Fibroblast of skin of left biceps (primary cell): ENCODE measurements at regions not wholly inside any gene's neighbourhood (a gene's known extent, or its start where the extent isn't known, plus 50 kb on each side); places are given as distances from the start of the nearest gene placed in this dataset.

Source experiments
- DNase-seq, 2 experiments: peaks; one replicate each; pipeline ENCODE4 v3.0.0-alpha.2; 2013; ENCODE audit warnings: low read depth in 2 of 2

DNA sequence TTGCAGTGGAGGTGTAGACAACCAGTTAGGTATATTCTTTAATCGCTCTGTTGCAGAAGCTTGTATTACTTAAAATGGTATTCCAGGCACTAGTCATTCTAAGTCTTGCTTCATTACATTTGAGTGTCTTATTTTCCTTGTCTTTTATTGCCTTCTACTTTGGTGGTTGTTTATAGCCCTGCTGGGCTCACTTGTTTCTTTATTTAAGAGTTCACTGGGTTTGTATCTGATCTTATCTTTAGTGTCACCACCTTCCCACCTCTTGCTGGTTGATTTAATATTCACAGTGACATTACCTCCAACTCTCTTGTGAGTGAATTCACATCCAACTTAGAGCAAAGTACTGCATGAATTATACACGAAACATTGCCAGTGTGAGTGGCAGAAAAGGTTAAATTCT, 83.6 kb upstream of the BNC2 start:
- no peak for DNase-seq

DNA sequence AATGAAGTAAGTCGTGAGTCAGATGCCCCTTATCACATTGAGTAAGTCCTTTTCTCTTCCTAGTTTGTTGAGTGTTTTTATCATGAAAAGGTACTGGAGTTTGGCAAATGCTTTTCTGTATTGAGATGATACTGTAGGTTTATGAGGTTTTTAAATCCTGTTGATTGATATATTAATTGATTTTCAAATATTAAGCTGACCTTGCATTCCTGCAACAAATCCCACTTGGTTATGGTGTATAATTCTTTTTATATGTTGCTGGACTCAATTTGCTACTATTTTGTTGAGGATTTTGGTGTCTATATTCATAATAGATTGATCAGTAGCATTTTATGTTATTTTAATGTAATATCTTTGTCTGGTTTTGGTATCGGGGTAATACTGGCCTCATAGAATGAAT, 81.0 kb upstream of the BNC2 start:
- no peak for DNase-seq

DNA sequence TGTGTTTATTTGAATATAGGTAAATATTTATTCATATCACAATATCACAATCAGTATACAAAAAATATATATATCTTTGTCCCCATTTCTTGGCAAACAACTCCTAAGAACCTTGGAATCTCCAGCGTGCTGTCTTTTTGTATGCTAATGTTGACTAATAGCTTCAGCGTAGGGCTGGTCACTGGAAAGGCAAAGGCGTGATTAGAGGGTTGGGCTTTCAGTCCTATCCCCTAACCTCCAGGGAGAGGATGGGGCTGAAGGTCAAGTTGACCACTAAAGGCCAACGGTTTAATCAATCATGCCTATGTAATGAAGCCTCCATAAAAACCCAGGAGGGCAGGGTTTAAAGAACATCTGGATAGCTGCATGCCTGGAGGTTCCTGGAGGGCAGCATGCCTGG, 79.6 kb upstream of the BNC2 start:
- no peak for DNase-seq

DNA sequence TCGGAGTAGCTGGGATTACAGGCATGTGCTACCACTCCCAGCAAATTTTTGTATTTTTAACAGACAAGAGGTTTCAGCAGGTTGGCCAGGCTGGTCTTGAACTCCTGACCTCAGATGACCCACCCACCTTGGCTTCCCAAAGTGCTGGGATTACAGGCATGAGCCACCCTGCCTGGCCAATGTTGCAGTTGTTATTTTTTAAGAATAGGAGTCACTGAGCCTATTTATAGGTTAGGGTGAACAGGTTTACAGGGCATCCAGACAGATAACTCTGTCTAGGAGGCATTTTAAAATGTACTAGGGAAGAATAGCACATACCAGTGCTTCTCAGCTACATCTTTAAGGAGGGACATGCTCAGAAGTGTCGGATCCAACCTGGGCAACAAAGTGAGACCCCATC, 60.1 kb upstream of the BNC2 start:
- DNase-seq: no peak

DNA sequence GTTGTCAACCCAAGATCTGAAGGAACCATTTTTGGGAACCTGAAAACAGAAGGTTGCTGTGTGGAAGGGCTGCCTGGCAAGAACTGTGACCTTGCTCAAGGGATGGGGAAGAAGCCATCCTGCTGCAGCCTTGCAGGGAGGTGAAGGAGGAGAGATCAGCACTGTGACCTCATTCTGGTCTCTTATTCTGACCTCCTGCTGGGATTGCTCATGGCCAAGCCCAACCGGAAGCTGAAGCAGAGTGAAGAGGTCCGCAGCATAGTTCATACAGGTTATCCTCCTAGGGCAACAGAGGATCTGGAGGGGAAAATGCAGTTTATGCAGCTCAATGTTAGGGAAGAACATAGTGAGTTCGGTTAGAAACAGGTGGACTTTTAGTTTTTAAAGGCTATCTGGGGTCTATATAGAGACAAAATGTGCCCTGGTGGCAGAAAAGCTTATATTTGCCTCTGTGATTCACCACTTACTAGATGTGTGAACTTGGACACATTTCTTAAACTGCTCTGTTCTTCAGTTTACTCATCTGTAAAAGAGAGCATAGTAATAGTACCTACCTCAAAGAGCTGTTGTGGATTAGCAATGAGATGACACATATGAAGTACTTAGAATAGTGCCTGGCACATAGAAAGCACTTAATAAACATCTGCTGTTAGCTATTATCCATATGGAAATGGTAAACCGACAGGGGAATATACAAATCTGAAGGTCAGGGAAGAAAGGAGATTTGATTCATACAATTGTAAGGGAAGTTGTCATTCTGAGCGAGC, 57.9 kb upstream of the BNC2 start:
- peak; percentile 11 to 12 for DNase-seq

DNA sequence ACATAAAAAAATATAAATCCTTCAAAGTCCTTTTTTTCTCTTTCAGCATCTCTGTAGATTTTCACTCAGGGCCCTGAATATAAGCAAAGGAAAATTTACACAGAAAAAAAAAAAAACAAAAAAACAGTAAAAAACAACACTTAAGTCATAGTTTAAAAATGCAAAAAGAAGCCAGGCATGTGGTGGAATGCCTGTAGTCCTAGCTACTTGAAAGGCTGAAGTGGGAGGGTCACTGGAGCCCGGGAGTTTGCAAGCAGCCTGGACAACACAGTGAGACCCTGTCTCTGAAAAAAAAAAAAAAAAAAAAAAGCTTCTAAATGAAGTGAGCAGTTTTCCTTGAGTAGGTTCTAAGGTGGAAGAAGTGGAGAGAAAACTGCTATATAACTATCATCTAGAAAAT, 55.0 kb upstream of the BNC2 start:
- no peak for DNase-seq

DNA sequence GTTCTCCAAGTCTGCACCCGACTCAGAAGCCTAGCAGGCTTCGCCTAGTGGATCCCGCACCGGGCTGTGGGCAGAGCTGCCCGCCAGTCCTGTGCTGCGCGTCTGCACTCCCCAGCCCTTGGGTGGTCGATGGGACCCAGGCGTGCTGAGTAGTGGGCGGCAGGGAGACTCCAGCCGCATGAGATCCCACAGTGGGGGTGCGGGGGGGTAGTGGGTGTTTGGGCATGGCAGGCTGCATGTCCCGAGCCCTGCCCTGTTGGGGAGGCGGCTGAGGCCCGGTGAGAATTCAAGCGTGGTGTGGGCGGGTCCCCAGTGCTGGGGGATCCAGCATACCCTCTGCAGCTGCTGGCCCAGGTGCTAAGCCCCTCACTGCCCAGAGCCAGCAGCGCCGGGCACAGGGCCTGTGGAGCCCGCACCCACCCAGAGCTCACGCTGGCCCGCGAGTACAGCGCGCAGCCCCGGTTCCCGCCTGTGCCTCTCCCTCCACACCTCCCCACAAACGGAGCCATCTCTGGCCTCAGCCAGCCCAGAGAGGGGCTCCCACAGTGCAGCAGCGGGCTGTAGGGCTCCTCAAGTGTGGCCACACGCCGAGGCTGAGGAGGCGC, 53.9 kb upstream of the BNC2 start:
- no peak for DNase-seq

DNA sequence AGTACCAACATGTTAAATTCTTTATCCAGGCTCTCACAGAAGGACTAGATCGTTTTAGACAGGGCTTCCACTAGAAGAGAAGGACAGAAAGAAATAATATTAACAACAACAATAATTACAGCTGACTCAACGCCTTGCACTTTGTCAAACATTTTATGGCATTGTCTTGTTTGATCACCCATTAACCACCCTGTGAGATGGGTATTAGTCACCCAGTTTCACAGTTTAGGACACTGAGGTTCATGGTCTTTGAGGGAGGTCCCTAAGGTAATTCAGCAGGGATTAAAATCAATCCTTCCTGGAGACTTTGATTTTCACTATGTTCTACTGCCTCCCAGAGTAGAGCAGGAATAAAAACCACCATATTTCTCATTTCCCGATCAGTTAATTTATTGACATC, 51.4 kb upstream of the BNC2 start:
- DNase-seq: no peak
